HG03571 (cell line): ENCODE measurements at regions not wholly inside any gene's neighbourhood (a gene's known extent, or its start where the extent isn't known, plus 50 kb on each side); places are given as distances from the start of the nearest gene placed in this dataset.
A peak's percentile ranks its signal among the peaks of the same experiment; 100 is the strongest.

ENCODE experiments used
- ATAC-seq: cut with Tn5 transposase; IDR thresholded peaks from one replicate; pipeline ENCODE4 v1.9.1; 2021; ENCODE audit not compliant: unreplicated experiment

DNA sequence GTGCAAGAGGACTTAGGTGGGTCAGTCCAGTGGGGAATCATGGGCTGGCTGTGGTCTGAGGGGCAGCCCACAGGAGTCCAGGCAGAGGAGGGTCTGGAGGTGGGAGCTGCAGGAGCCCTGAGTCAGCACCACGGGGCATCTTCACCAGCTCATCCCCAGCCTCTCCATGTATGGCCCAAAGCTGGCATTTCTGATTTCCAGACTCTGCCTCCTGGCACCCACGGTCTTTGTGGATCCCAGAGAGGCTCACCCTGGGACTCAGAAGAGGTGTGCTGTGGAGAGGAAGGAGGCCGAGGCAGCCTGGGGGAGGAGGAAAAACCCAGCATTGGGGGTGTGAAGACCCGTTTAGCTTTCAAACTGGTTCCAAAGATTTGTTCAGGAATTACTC is 64.5 kb upstream of the KLF13 start:
- no peak for ATAC-seq

DNA sequence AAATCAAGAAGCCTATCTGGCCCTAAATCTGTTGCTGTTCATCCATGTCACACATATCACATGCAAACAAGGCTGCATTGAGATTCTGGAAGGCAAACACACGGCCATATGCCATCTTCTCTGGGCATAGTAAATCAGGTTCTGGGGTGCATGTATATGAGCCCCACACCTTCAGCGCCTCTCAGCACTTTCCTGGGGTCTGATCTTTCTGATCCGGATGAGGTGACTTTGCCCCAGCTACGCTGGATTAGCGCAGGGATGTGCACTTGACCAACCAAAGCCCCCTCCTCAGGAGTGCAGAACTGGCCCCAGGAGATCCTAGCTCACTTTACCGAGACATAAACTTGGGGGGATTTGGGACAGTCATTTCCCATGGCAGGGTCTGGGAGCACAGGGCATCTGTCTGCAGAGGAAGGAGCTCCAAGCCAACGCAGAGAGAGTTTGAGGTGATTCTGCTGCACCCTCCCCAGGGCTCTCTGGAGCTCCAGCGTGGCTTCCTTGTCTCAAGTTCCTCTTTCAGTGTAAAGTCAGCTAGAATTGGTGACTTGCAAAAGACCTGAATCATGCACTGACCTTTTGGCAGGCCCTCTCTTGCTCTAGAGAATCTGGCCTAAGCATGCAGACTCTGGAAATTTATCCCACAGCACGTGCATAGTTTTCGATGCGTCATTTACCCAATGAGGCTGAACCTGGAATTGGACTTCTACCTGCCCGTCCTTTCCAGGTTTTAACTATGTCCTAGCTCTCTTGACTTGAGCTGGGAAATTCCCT is 63.5 kb upstream of the KLF13 start:
- ATAC-seq, result peak; percentile 31

DNA sequence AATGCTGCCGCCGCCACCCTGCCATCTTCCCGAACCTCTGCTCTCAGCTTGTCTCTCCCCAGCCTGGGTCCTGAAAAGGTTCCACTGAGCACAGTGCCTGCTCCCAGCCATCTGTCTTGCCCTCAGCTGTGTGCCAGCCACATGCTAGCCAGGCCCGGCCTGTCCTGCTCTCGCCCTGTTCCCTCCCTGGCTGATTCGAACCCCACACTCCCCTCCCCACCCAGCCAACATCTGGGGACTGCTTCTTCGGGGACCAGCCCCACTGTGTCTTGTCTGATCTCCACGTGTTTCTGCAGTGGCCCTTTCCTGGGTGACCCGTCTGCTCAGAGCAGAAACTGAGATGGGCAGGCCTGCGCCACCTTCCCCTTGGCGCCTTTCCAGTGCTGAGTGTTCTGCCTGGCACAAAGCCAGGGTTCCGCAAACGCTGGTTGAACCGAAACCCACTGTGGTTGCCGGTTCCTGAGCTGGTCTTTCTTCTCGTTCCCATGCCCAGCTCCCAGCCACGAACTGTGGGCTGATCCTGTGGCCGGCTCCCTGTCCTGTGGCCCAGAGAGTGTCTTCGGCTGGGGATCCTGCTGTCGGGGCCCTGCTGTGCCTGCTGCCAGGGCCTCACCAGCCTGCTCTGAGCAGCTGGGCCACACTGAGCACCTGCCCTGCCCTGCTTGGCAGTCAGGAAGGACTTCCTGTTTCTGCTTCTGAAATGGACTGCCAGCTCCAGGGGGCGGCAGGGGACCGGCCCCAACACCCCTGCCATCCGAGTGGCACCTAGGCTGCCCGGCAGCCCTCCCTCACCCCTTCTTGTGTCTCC is 62.7 kb upstream of the KLF13 start:
- ATAC-seq, result no peak

DNA sequence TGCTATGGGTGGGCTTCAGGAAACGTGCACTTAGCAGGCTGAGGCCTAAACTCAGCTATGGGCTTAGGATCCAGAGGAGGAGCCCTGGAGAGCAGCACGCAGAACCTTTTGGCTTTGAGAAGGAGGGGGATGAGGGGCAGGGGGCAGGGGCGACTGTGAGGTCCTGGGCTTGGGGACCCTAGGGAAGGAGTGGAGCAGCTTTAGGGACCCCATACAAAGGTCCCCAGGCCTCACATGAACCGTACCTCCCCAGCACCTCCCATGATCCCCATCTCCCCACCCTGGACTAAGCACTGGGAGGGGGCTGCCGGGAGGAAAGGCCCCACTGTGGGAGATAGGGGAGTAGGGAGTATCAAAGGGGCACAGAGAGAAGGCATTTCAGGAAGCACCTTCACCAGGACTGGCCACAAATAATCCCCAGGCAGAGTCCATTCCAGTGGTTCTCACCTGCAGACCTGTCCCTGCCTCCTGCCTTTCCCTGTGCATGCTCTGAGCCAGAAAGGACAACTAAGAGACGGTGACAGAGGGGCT is 62.0 kb upstream of the KLF13 start:
- ATAC-seq, result no peak

DNA sequence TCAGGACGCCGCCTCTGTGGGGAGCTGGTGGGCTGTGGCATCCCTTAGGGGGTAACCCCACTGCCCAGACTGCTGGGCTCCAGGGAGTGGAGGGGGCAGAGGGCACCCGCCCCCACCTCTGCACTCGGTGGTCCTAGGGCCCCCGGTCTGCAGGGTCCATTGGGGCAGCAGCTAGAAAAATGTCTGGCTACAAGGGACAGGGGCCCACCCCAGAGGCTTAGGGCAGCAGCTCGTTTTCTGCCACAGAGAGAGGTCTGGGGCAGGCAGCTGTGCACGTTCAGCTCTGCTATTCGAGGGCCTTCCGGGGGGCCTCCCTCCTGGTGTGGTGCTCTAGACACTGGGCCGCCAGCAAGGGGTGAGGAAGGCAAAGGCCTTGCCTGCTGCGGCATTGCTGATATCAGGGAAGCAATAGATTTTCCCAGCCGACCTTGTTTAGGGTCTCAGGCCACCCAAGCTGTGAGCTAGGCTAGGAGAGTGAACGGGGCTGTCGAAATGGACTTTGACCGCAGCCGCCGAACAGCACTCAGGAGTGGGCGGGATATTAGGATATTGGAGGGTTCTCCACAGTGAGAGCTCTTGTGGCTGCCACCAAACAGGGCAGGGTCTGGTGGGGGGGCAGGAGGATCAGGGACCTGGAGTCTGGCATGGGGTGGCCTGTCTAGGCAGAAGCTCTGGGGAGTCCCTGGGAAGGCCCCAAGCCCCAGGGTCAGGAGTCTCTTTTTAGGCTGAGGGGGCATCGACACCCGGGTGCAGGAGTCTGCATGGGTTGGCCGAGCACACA is 61.4 kb upstream of the KLF13 start:
- ATAC-seq, result no peak

DNA sequence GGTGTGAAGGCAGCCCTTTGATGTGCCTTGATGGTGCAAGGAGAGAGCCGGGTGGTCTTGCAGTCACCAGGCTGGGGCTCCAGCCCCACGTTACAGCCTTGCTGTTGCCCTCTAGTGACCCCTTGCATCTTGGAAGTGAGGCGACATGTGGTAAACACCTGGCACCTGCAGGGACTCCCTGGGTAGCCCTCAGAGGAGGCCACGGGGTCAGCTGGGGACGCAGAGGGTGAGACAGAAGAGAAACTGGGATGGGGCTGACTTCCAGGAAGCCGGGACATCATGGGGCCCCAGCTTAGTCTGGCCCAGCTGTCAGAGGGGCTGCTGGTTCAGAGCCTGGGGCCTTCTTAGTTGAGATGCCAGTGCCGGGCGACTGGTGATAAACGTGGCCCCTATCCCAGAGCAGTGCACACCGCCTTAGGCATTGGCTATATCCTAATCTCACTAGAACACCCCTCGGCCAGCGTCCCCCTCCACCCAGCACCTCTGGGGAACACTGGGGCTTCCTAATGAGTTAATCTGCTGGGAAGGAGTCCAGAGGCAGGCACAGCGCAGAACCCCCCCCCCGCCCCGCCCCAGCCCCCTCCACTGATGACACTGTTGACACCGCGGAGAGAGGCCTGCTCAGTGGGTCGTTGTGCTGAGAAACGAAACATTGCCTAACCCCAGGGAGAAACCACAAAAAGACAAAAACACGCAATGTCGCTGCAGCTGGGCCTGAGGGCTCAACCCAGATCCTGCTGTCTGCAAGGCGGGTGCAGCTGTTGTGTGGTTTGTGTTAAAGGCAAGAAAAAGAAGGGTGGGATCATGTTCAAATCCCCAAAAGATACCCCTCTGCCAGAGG is 60.5 kb upstream of the KLF13 start:
- ATAC-seq, result peak; percentile 39

DNA sequence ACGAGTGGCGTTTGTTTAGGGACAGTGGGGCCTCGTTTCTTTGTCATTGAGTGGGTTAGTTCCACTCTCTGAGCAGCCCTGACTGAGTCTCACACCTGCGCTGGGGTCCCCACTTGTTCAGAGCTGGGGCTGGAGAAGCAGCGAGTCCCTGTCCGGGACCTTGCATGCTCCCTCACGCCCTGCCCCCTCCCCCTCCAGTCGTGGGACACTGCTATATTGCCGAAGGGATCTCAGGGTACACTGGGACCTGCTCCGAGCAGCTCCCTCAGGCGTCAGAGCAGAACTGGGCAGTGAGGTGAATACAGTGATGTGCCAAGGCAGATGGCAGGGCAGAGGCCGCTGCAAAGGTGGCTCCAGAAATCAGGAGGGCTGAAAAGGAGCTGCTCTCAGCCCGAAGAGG is 59.9 kb upstream of the KLF13 start:
- ATAC-seq, result no peak

DNA sequence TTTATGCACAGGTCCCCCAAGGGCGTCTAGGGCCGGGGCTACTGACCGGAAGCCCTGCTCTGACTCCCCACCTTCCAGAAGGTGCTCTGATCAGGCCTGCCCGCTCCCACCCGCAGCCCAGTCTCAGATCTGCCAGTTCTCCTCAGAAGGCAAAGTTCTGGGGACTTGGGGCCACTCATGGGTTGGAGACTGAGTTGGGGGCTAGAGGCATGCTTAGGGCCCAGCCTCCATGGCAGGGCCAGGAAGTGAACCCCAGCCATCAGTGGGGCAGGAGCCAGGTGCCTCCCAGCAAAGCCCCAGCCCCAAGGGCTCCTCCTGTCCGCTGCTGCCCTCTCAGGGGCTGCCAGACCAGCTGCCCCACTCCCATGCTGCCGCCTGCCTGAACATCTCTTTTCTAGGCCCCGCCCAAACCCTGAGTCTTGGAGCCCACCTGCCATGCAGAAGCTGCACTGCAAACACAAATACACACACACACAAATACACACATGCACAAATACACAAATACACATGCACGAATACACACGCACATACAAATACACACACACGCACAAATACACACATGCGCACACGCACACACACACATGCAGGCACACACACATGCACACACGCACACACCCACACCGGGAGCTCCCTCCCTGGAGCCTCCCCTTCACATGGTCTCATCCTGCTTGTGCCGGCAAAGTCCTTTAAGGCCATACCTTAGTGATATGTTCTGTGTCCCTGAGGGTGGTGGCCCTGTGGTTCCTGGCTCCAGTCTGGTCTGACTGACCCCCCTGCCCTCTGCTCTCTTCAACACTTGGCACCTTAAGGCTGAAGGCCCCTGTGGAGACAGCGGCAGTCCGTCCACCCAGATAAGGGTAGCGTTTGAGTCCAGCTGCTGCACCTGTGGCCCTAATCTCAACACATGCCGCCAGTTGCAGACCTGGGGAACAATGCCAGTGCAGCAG is 59.2 kb upstream of the KLF13 start:
- no peak for ATAC-seq

DNA sequence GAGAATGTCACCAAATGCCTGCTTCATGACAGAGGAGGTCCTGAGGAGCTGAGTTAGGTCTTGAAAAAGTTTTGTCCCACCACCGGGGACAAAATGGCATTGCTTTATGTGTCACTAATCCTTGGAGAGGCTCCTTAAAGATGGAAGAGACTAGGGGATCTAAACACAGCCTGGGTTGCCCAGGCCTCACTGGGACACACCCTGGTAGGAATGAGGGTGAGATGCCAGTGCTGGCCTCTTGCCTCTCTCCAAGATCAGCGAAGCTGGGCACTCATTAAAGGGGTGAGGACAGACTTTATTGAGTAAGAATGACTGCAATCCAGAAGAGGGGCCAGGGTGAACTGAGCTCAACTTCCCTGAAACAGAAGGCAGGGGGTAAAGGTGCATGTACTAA is 58.5 kb upstream of the KLF13 start:
- ATAC-seq, result no peak

DNA sequence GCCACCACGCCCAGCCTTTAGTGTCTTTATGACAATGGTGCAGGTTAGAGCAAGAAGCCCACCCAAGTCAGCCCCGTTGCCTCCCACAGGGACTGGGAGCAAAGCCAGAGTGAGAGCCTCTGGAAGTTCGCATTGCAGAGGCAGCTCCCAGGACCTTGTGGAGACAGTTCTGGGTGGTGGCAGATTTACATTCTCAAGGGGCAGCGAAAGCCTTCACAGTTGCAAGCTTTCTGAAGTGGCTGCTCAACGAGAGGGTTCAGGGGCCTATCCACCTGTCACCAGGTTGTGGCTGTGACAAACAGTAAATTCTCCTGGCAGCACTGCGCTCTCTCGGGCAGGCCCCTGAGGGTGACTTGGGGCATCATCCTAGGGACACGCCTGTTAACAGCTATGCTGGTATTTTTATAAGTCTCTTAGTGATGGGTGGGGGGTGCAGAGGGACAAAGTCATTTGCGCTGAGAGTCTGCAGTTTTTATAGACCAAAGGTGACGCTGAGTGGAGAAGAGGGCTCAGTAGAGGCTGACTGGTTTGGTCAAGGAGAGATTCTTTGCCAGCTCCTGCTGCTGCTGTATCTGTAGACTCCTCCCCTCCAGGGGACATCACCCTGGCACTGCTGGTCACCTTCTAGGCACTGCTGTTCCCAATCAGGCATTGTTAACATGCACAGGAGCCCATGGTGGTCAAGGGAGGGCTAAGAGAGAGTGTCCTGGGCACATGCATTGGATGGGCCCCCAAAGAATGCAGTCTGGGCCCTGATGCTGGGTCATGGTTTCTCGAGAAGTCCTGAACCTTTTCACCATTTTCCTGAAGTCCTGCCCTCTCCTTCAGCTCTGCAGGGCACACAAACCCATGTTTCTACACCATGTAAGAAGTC is 57.5 kb upstream of the KLF13 start:
- no peak for ATAC-seq

DNA sequence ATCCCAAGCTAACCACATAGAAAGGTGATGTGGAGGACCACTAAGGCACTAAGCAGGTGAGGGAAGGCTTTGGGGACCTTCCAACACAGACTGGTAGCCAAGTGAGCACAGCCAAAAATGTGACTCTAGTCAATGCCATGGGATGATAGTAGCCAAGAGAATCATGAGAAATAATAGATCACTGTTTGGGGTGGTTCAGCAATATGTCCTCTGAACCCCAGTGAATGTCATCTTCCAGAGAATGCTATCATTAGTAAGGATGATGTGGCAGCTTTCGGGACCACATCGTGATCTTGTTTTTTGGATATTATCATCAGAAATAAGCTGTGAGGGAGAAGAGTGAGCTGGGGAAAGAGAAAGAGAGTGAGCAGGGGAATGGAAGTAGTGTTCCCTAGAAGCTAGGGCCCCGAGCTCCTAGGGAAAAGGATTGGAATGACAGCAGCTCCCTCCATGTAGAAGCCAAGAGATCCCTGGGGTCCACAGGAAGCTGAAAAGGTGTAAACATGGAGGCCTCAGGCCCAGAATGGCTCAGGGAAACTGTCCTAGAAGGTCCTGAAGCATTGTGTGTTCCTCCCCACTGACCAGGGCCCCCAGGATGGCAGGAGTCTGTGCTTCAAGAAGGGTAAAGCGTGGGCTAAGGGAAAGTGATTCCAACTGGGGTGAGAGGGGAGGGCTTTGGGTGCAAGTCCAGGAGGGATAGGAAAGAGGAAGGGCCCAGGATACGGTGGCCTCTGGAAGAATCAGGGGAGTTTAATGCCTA is 56.6 kb upstream of the KLF13 start:
- ATAC-seq, result no peak

DNA sequence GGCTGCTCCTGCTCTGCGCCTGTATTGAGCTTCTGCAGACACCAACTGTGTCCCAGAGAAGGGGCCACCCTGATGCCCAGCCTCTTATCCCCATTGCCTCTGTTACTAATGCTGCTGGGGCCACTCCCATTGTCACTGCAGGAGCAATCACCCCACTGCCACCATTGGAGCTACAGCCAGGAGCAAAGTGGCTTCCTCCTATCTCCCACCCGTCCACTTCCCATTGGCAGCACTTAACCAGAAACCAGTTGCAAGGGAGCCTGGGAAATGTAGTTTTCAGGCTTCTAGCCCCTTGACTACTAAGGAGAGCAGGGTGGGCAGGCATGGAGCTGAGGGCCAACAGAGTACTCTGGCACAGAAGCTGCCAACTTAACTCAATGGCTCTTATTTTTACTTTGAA is 55.9 kb upstream of the KLF13 start:
- ATAC-seq, result no peak

DNA sequence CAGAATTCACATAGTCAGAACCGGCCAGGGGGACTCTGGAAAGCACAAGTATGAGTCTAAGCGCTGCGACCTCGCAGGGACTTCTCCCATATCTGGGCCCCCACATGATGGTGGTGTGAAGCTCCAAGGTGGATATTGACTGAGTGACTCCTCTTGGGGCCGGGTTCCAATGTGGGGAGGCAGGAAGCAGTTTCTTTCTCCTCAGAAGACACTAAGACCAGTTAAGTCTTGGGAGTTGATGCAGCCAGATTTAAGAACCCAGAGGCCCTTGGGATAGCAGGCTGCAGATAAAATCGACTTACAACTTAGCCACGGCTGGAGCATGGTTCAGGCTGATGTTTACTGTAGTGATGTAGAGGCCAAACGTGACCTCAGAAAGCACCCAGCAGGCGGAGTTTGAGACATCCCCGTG is 55.4 kb upstream of the KLF13 start:
- no peak for ATAC-seq

DNA sequence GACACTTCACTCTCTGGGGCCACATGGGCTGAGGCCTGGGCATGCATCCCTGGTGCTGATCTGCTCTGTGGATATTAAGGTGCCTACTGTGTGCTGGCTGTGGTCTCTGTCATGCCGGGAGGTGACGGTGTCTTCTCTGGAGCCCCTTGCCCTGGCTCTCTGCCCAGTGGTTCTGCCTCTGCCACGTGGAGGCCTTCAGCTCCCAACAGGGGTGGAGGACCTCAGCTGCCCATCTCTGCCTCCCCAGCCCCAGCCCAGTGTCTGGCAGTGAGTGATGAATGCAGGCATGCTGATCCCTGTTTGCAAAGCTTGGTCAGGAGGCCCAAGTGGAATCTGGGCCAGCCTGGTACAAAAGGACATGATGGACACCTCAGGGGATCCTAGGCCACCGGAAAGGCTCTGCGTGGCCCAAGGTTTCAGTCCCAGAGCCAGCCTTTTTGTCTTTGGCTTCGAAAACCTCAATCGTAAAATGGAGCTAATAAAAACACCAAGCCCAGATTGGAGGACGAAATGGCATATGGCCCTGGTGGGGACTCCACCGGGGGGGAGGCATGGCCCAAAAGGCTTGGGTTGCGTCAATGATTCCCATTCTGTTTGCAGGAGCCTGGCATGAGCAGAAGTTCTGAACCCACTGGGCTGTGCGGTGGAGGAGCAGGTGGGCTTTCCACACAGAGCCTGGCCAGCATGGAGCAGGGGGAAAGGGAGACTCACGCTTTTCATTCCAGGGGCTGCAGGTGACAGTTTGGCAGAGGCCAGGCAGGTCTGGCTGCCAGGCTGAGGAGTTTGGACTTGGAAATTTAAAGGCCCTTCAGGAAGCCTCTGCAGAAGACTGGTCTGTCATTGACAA is 54.7 kb upstream of the KLF13 start:
- no peak for ATAC-seq

DNA sequence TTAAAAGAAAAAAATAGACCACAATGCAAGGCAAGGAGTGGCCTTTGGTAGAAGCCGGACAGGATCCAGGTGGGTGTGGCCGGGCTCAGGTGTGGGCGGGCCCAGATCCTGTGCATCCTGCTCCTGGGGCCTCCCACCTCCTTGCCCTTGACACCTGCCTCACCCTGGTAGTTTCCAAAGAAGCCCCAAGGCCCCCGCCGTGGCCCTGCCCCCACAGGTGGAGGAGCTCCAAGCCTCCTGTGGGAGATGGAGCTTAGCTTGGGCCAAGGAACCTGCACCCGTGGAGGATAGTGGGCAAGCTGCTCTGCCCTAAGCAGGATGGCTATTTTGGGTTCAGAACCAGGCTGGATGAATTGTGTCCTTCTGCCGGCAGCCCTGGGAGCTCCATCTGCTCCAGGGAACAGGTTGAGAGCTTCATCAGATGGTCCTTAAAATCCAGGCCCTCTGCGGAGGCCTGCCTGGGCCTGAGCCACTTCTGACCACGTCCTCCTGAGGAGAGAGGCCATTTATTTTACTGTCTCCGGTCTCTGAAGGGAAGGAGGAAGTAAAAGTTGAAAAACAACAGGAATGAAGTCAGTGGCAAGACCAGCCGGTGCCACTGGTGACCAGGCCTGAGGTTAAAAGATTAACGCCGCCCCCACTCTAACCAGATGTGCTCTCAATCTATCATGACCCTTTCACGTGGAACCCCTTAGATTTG is 53.9 kb upstream of the KLF13 start:
- no peak for ATAC-seq

DNA sequence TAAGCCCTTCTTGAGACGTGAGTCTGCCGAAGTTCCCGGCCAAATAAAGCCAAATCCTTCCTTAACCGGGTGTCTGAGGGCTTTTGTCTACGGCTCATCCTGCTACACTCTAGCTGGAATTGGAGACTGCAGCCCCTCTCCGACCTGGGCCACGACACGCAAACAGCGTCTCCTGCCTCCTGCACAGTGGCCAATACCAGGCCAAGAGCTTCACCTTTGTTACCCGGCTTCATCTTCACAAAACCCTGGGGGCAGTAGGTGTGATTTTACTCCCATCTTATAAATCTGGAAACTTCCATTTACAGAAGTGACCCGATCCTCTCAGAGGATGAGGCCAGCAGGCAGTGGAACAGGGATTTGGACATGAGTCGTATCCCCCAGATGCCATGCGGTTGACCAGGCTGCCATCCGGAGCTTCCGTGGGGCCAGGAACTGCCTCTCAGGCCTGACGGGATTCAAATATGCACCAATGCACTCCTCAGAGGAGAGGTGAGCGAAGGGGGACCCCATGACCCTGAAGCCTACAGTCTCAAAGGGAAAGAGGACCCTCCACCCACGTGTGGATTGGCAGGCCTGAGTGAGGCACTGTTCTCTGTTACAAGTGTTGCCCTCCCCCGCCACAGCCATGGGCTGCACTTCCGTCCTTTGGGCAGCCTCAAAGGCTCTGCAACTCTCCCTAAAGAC is 53.2 kb upstream of the KLF13 start:
- no peak for ATAC-seq
